HEK293 (cell line): ENCODE measurements at regions not wholly inside any gene's neighbourhood (a gene's known extent, or its start where the extent isn't known, plus 50 kb on each side); places are given as distances from the start of the nearest gene placed in this dataset.

ENCODE experiments used
- CTCF ChIP-seq: fragments of 450-650 bp; formaldehyde crosslinking; IDR thresholded peaks from 2 replicates; pipeline ENCODE4 v1.5.1; 2016; ENCODE audit warnings: missing biosample characterization, missing genetic modification characterization
- ZBTB21 ChIP-seq: fragments of 450-650 bp; formaldehyde crosslinking; IDR thresholded peaks from 2 replicates; pipeline ENCODE4 v1.5.1; 2017; ENCODE audit warnings: missing biosample characterization, missing genetic modification characterization
- ZBTB49 ChIP-seq: fragments of 450-650 bp; formaldehyde crosslinking; IDR thresholded peaks from 2 replicates; pipeline ENCODE4 v1.5.1; 2016; ENCODE audit warnings: missing biosample characterization, missing genetic modification characterization, low read depth
- ZBTB7A ChIP-seq: fragments of 450-650 bp; formaldehyde crosslinking; IDR thresholded peaks from 2 replicates; pipeline ENCODE4 v1.5.1; 2016; ENCODE audit warnings: low read depth, missing biosample characterization, missing genetic modification characterization
- ZNF157 ChIP-seq: fragments of 450-650 bp; formaldehyde crosslinking; IDR thresholded peaks from 2 replicates; pipeline ENCODE4 v1.5.1; 2016; ENCODE audit warnings: missing biosample characterization, missing genetic modification characterization
- ZNF658 ChIP-seq: fragments of 450-650 bp; formaldehyde crosslinking; IDR thresholded peaks from 2 replicates; pipeline ENCODE4; 2016; ENCODE audit warnings: missing biosample characterization, missing genetic modification characterization
- ZNF664 ChIP-seq: fragments of 450-650 bp; formaldehyde crosslinking; IDR thresholded peaks from 2 replicates; pipeline ENCODE4 v1.5.1; 2016; ENCODE audit warnings: missing biosample characterization, missing genetic modification characterization
- ZNF791 ChIP-seq: fragments of 450-650 bp; formaldehyde crosslinking; IDR thresholded peaks from 2 replicates; pipeline ENCODE4 v1.5.1; 2016; ENCODE audit warnings: missing biosample characterization, missing genetic modification characterization

- TF ChIP-seq CTCF (no peak), ZBTB49 (tag by site-specific recombination) (no peak), ZNF791 (tag by site-specific recombination) (no peak), ZNF664 (tag by site-specific recombination) (no peak), ZNF157 (tag by site-specific recombination) (no peak), ZBTB7A (tag by site-specific recombination) (no peak), ZNF658 (no peak), ZBTB21 (tag by site-specific recombination) (no peak)
These were observed 71.4 kb upstream of the ADGRL3 start for GRCh38 chr4:61128682-61129081.
